PC-3 (cell line): ENCODE measurements at regions not wholly inside any gene's neighbourhood (a gene's known extent, or its start where the extent isn't known, plus 50 kb on each side); places are given as distances from the start of the nearest gene placed in this dataset.
A peak's percentile ranks its signal among the peaks of the same experiment; 100 is the strongest.

Experiments used
- ATAC-seq: fragments of 200-7000 bp; cut with Tn5 transposase; 2 replicates; pipeline ENCODE4 v1.9.1; 2020; ENCODE audit warnings: mild to moderate bottlenecking, moderate library complexity
- BruUV-seq: library from RNA; stranded (reverse); fragments of 400-500 nt; replicated peaks from 2 replicates; lab custom pipeline; 2021; lab: Mats Ljungman, UMichigan
- CTCF ChIA-PET: fragments of 300-600 bp; sonication (Branson Sonifier 250); formaldehyde crosslinking; loops from one replicate; lab custom pipeline; 2022; ENCODE audit warnings: antibody characterized with exemption; lab: Charles Lee
- POLR2A ChIA-PET: fragments of 300-600 bp; sonication (Branson Sonifier 250); formaldehyde crosslinking; loops from one replicate; lab custom pipeline; 2022; ENCODE audit warnings: antibody characterized with exemption; ENCODE audit not compliant: unreplicated experiment; lab: Charles Lee
- DNase-seq: peaks from one replicate; pipeline ENCODE4 v3.0.0-alpha.2; 2015
- H2AFZ ChIP-seq: fragments of 300-600 bp; sonication (generic); 2 replicates; pipeline ENCODE4 v1.6.0; 2016; ENCODE audit warnings: antibody characterized with exemption, low read length
- H3F3A ChIP-seq: fragments of 300-600 bp; sonication (generic); one replicate; pipeline ENCODE4 v1.6.0; 2017; ENCODE audit warnings: antibody characterized with exemption, low read length, control low read depth, mild to moderate bottlenecking; ENCODE audit not compliant: unreplicated experiment
- H3K27ac ChIP-seq: fragments of 300-600 bp; sonication (generic); 2 replicates; pipeline ENCODE4 v1.5.1; 2016; ENCODE audit warnings: mild to moderate bottlenecking, low read length
- H3K27me3 ChIP-seq: fragments of 300-600 bp; sonication (generic); 2 replicates; pipeline ENCODE4 v1.6.1; 2016; ENCODE audit warnings: low read length, mixed read lengths
- H3K36me3 ChIP-seq: fragments of 300-600 bp; sonication (generic); 2 replicates; pipeline ENCODE4 v1.6.1; 2016; ENCODE audit warnings: low read depth, mixed run types, low read length, mixed read lengths
- H3K4me1 ChIP-seq: fragments of 300-600 bp; sonication (generic); 2 replicates; pipeline ENCODE4 v1.5.1; 2016; ENCODE audit warnings: low read length; ENCODE audit not compliant: insufficient read depth
- H3K4me2 ChIP-seq: fragments of 300-600 bp; sonication (generic); 2 replicates; pipeline ENCODE4 v1.6.0; 2016; ENCODE audit warnings: low read length
- H3K4me3 ChIP-seq: fragments of 300-600 bp; sonication (generic); 2 replicates; pipeline ENCODE4 v1.5.1; 2016; ENCODE audit warnings: mild to moderate bottlenecking, low read length, mixed read lengths
- H3K79me2 ChIP-seq: fragments of 300-600 bp; sonication (generic); 2 replicates; pipeline ENCODE4 v1.6.1; 2017; ENCODE audit warnings: low read length, mixed read lengths
- H3K9ac ChIP-seq: fragments of 300-600 bp; sonication (generic); 2 replicates; pipeline ENCODE4 v1.6.0; 2016; ENCODE audit warnings: mild to moderate bottlenecking, low read length
- H3K9me2 ChIP-seq: fragments of 300-600 bp; sonication (generic); replicated peaks from 2 replicates; pipeline ENCODE4 v1.6.1; 2016; ENCODE audit warnings: mixed run types, low read length, mixed read lengths
- H3K9me3 ChIP-seq: fragments of 300-600 bp; sonication (generic); 2 replicates; pipeline ENCODE4 v1.6.1; 2016; ENCODE audit warnings: low read length, mixed read lengths
- H4K20me1 ChIP-seq: fragments of 300-600 bp; sonication (generic); 2 replicates; pipeline ENCODE4 v1.6.1; 2016; ENCODE audit warnings: low read length, mixed read lengths
- EZH2 ChIP-seq: fragments of 300-600 bp; sonication (generic); IDR thresholded peaks from one replicate; pipeline ENCODE4 v1.6.1; 2017; ENCODE audit warnings: antibody characterized with exemption, mild to moderate bottlenecking, low read length; ENCODE audit not compliant: unreplicated experiment
- EZH2phosphoT487 ChIP-seq: fragments of 300-600 bp; sonication (generic); IDR thresholded peaks from 2 replicates; pipeline ENCODE4 v1.6.1; 2018; ENCODE audit warnings: mild to moderate bottlenecking, antibody characterized with exemption, low read length, borderline replicate concordance
- intact Hi-C: fragments of 100-400 bp; cut with micrococcal nuclease; formaldehyde crosslinking; loops from 2 replicates; pipeline ENCODE4 v1.9.0; 2023
- TF ChIP-seq, protein P1 (sequence below): fragments of 300-600 bp; sonication (generic); conservative IDR thresholded peaks from 2 replicates; pipeline ENCODE4 v1.5.1; 2017; ENCODE audit warnings: antibody characterized with exemption, low read depth, mild to moderate bottlenecking, low read length

DNA sequence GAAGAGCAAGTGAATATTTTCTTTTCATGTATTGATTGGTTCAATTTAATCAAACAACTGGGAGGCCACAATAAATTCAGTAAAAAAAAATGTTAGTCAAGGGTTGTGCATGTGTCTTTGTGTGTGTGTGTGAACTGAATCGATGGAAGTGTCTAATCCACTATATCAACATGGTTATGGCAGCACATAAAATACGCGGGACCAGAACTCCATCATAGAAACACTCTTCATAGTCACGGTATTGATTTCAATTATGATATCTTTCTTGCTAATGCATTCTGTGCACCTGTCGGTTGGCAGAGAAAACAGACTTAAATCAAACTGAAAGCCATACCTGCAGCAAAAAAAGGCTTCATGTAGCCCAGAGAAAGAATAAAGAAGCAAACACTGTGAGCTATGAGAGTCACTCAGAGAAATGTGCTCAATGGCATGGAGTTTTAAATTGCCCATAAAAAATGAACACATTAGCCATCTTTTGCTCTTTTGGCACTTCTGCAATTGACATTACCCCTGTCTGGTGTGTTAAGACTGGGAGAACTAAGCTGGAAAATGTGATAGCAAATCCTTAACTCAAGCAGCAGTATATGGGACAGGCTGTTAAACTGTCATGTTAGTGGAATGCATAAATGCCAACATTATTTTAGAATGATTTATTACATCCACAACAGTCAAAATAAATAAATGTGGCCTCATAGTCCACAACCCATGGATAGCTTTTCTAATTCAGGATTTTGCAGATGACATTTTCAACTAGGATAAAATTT is 642.4 kb upstream of the C9orf72 start:
- Histone ChIP-seq H3K27ac (no peak overlapping the region), H3K36me3 (no peaks in the 10 kb centered on the region), H3K4me3 (no peak overlapping the region), H3K9me3 (no peaks in the 10 kb centered on the region), H3K4me1 (peaks cover 27% of the 10 kb centered on the region), H4K20me1 (no peaks in the 10 kb centered on the region), H3K79me2 (no peaks in the 10 kb centered on the region), H2AFZ (no peak overlapping the region), H3F3A (no peaks in the 10 kb centered on the region), H3K4me2 (peak overlapping the region; percentile 30), H3K27me3 (no peaks in the 10 kb centered on the region), H3K9me2 (no peaks in the 10 kb centered on the region), H3K9ac (no peak overlapping the region)
- BruUV-seq, result no TSS peak
- intact Hi-C loops, result no loop called here
- DNase-seq, result peak; percentile 66
- TF ChIP-seq EZH2phosphoT487 (no peak), EZH2 (no peak)
- TF ChIP-seq, protein P1, sequence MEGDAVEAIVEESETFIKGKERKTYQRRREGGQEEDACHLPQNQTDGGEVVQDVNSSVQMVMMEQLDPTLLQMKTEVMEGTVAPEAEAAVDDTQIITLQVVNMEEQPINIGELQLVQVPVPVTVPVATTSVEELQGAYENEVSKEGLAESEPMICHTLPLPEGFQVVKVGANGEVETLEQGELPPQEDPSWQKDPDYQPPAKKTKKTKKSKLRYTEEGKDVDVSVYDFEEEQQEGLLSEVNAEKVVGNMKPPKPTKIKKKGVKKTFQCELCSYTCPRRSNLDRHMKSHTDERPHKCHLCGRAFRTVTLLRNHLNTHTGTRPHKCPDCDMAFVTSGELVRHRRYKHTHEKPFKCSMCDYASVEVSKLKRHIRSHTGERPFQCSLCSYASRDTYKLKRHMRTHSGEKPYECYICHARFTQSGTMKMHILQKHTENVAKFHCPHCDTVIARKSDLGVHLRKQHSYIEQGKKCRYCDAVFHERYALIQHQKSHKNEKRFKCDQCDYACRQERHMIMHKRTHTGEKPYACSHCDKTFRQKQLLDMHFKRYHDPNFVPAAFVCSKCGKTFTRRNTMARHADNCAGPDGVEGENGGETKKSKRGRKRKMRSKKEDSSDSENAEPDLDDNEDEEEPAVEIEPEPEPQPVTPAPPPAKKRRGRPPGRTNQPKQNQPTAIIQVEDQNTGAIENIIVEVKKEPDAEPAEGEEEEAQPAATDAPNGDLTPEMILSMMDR, result no peak
- ATAC-seq, result peak; percentile 60
- ChIA-PET CTCF (no interaction called here), POLR2A (no interaction called here)

DNA sequence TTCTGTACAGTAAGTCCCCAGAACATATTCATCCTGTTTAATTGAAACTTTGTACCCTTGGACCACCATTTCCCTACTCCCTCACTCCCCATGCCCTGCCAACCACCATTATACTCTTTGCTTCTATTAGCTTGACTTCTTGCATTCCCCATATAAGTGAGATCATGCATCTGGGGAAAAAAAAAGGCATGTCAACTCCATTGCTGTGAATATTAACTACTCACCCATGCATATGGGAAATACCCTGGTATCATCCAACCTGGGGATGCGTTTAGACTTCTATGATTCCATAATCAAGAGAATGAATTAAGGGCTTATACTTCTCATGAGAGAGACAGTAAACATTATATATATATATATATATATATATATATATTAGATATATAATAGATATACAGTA is 659.4 kb upstream of the C9orf72 start:
- Histone ChIP-seq H3K27me3 (no peaks in the 10 kb centered on the region), H3F3A (no peaks in the 10 kb centered on the region), H3K36me3 (no peaks in the 10 kb centered on the region), H3K4me3 (no peak overlapping the region), H3K27ac (no peak overlapping the region), H3K4me1 (peaks cover 17% of the 10 kb centered on the region), H3K4me2 (no peak overlapping the region), H2AFZ (no peak overlapping the region), H3K9me2 (no peaks in the 10 kb centered on the region), H3K9ac (no peak overlapping the region), H3K9me3 (no peaks in the 10 kb centered on the region), H3K79me2 (no peaks in the 10 kb centered on the region), H4K20me1 (no peaks in the 10 kb centered on the region)
- ChIA-PET POLR2A (no interaction called here), CTCF (no interaction called here)
- ATAC-seq (no peak), DNase-seq (no peak)
- intact Hi-C loops, result no loop called here
- TF ChIP-seq EZH2phosphoT487 (no peak), EZH2 (no peak)
- TF ChIP-seq, protein P1, result no peak
- no TSS peak for BruUV-seq

GRCh38 chr9:28234133-28234893 is 661.0 kb upstream of the C9orf72 start:
- Histone ChIP-seq H3K4me3 (no peak overlapping the region), H3K27me3 (no peaks in the 10 kb centered on the region), H3F3A (no peaks in the 10 kb centered on the region), H2AFZ (no peak overlapping the region), H4K20me1 (no peaks in the 10 kb centered on the region), H3K9me2 (no peaks in the 10 kb centered on the region), H3K79me2 (no peaks in the 10 kb centered on the region), H3K36me3 (no peaks in the 10 kb centered on the region), H3K9ac (no peak overlapping the region), H3K9me3 (no peaks in the 10 kb centered on the region), H3K27ac (no peak overlapping the region), H3K4me2 (peak overlapping the region; percentile 4; the same call in 1 of the 2 replicates), H3K4me1 (peaks cover 17% of the 10 kb centered on the region)
- no peak for ATAC-seq
- DNase-seq, result no peak
- no peak for TF ChIP-seq EZH2
- TF ChIP-seq EZH2phosphoT487, result no peak
- TF ChIP-seq, protein P1, result no peak
- CTCF ChIA-PET, result no interaction called here
- intact Hi-C loops, result no loop called here
- POLR2A ChIA-PET, result no interaction called here
- no TSS peak for BruUV-seq
